HG03460 (cell line): ENCODE measurements at regions not wholly inside any gene's neighbourhood (a gene's known extent, or its start where the extent isn't known, plus 50 kb on each side); places are given as distances from the start of the nearest gene placed in this dataset.
"Not testable (repeated sequence)": the region's sequence is repeated elsewhere in the genome, so short reads cannot be mapped to it uniquely, and the experiment has no call there.

Source experiments
- ATAC-seq: cut with Tn5 transposase; IDR thresholded peaks from one replicate; pipeline ENCODE4 v1.9.1; 2021; ENCODE audit not compliant: unreplicated experiment

- no peak for ATAC-seq
These were observed 365.6 kb upstream of the UBE2E3 start for GRCh38 chr2:180614776-180615175.

GRCh38 chr2:180609626-180610340 is 370.6 kb upstream of the UBE2E3 start:
- no peak for ATAC-seq

- ATAC-seq: no peak
These were observed 372.8 kb upstream of the UBE2E3 start for GRCh38 chr2:180607514-180608049.

- no peak for ATAC-seq
These were observed 376.3 kb upstream of the UBE2E3 start for GRCh38 chr2:180604077-180604476.

GRCh38 chr2:180601016-180601415 is 379.4 kb upstream of the UBE2E3 start:
- ATAC-seq: no peak

GRCh38 chr2:180599804-180600203 is 380.6 kb upstream of the UBE2E3 start:
- ATAC-seq: no peak

GRCh38 chr2:180597179-180597578 is 383.2 kb upstream of the UBE2E3 start:
- ATAC-seq: no peak

GRCh38 chr2:180596453-180596852 is 384.0 kb upstream of the UBE2E3 start:
- ATAC-seq: no peak

- ATAC-seq: no peak
These were observed 388.5 kb upstream of the UBE2E3 start for GRCh38 chr2:180591947-180592346.

- not testable (repeated sequence) for ATAC-seq
These were observed 389.2 kb upstream of the UBE2E3 start for GRCh38 chr2:180591093-180591781.

GRCh38 chr2:180583441-180584140 is 396.8 kb upstream of the UBE2E3 start:
- no peak for ATAC-seq

- no peak for ATAC-seq
These were observed 401.0 kb upstream of the UBE2E3 start for GRCh38 chr2:180579388-180579787.

GRCh38 chr2:180578441-180578840 is 402.0 kb upstream of the UBE2E3 start:
- ATAC-seq: no peak

GRCh38 chr2:180577567-180577966 is 402.8 kb upstream of the UBE2E3 start:
- ATAC-seq: no peak

GRCh38 chr2:180573951-180574350 is 406.5 kb upstream of the UBE2E3 start:
- no peak for ATAC-seq

GRCh38 chr2:180572346-180572745 is 408.1 kb upstream of the UBE2E3 start:
- ATAC-seq: no peak

GRCh38 chr2:180571559-180571958 is 408.8 kb upstream of the UBE2E3 start:
- ATAC-seq: no peak

- no peak for ATAC-seq
These were observed 409.5 kb upstream of the UBE2E3 start for GRCh38 chr2:180570864-180571263.

GRCh38 chr2:180564051-180564450 is 416.4 kb upstream of the UBE2E3 start:
- ATAC-seq: no peak

GRCh38 chr2:180562378-180562777 is 418.0 kb upstream of the UBE2E3 start:
- ATAC-seq: no peak

- no peak for ATAC-seq
These were observed 420.6 kb upstream of the UBE2E3 start for GRCh38 chr2:180559771-180560170.

GRCh38 chr2:180559038-180559437 is 421.4 kb upstream of the UBE2E3 start:
- no peak for ATAC-seq
